ENCODE measurements at regions not wholly inside any gene's neighbourhood (a gene's known extent, or its start where the extent isn't known, plus 50 kb on each side); places are given as distances from the start of the nearest gene placed in this dataset.

GRCh38 chr4:164207460-164207859 lies 546.5 kb upstream of the SMIM31 start:
- TF ChIP-seq CTCF (IDR thresholded peaks at IDR 0.05; ENCODE audit: insufficient read depth, low read length, missing control alignments), result no peak
- POLR2A ChIA-PET, result no interaction called here
- no peak for DNase-seq (ENCODE audit: low read depth, low spot score)
- CTCF ChIA-PET, result no interaction called here
- no peak overlapping the region for H3K4me3 ChIP-seq (ENCODE audit: low read depth, low read length)

GRCh38 chr4:164210377-164210776 lies 543.6 kb upstream of the SMIM31 start:
- TF ChIP-seq CTCF (IDR thresholded peaks at IDR 0.05; ENCODE audit: insufficient read depth, low read length, missing control alignments), result no peak
- DNase-seq (ENCODE audit: low read depth, low spot score), result no peak
- POLR2A ChIA-PET, result no interaction called here
- CTCF ChIA-PET, result no interaction called here
- no peak overlapping the region for H3K4me3 ChIP-seq (ENCODE audit: low read depth, low read length)

GRCh38 chr4:164212134-164212533 lies 541.8 kb upstream of the SMIM31 start:
- POLR2A ChIA-PET, result no interaction called here
- no peak overlapping the region for H3K4me3 ChIP-seq (ENCODE audit: low read depth, low read length)
- DNase-seq (ENCODE audit: low read depth, low spot score), result no peak
- TF ChIP-seq CTCF (IDR thresholded peaks at IDR 0.05; ENCODE audit: insufficient read depth, low read length, missing control alignments), result no peak
- CTCF ChIA-PET, result no interaction called here

- ChIA-PET CTCF (no interaction called here), POLR2A (no interaction called here)
- H3K4me3 ChIP-seq (ENCODE audit: low read depth, low read length), result no peak overlapping the region
Observed at GRCh38 chr4:164212714-164213113, 541.2 kb upstream of the SMIM31 start.

GRCh38 chr4:164215113-164215741 lies 538.7 kb upstream of the SMIM31 start:
- ChIA-PET CTCF (no interaction called here), POLR2A (no interaction called here)
- TF ChIP-seq CTCF (IDR thresholded peaks at IDR 0.05; ENCODE audit: insufficient read depth, low read length, missing control alignments), result no peak
- DNase-seq (ENCODE audit: low read depth, low spot score), result no peak
- H3K4me3 ChIP-seq (ENCODE audit: low read depth, low read length), result no peak overlapping the region

More at GRCh38 chr4:164212714-164213113, 541.2 kb upstream of the SMIM31 start:
- DNase-seq (ENCODE audit: low read depth, low spot score), result no peak
- TF ChIP-seq CTCF (IDR thresholded peaks at IDR 0.05; ENCODE audit: insufficient read depth, low read length, missing control alignments), result no peak

GRCh38 chr4:164221631-164222030 lies 532.3 kb upstream of the SMIM31 start:
- POLR2A ChIA-PET, result no interaction called here
- H3K4me3 ChIP-seq (ENCODE audit: low read depth, low read length), result no peak overlapping the region
- TF ChIP-seq CTCF (IDR thresholded peaks at IDR 0.05; ENCODE audit: insufficient read depth, low read length, missing control alignments), result no peak
- CTCF ChIA-PET, result no interaction called here
- DNase-seq (ENCODE audit: low read depth, low spot score), result no peak

Measured in AG04449 (cell line).